Mucosa of descending colon (tissue), 3 donors: ENCODE measurements at regions not wholly inside any gene's neighbourhood (a gene's known extent, or its start where the extent isn't known, plus 50 kb on each side); places are given as distances from the start of the nearest gene placed in this dataset.
A peak's percentile ranks its signal among the peaks of the same experiment; 100 is the strongest.

Experiments used
- ATAC-seq: fragments of 200-7000 bp; cut with Tn5 transposase; one replicate; pipeline ENCODE4 v1.9.1; 2020; ENCODE audit warnings: mild to moderate bottlenecking, moderate library complexity
- DNase-seq, 3 donors: peaks; one replicate each; pipeline ENCODE4 v3.0.0-alpha.2; 2020
- H3K36me3 ChIP-seq: fragments of 200-600 bp; one replicate; pipeline ENCODE4 v1.8.0; 2021; ENCODE audit warnings: low read depth, mild to moderate bottlenecking
- H3K4me1 ChIP-seq: fragments of 200-600 bp; one replicate; pipeline ENCODE4 v1.8.0; 2021; ENCODE audit warnings: low read depth, mild to moderate bottlenecking
- H3K4me3 ChIP-seq: fragments of 200-600 bp; one replicate; pipeline ENCODE4 v1.8.0; 2021; ENCODE audit warnings: mild to moderate bottlenecking
- H3K9me3 ChIP-seq: fragments of 200-600 bp; one replicate; pipeline ENCODE4 v1.8.0; 2021; ENCODE audit warnings: mild to moderate bottlenecking
- CTCF ChIP-seq: fragments of 200-600 bp; IDR thresholded peaks from one replicate; pipeline ENCODE4 v1.8.0; 2022; ENCODE audit warnings: antibody characterized with exemption, mild to moderate bottlenecking
- intact Hi-C, 2 donors: fragments of 100-400 bp; cut with DNase I in 1 of 2; cut with micrococcal nuclease in 1 of 2; formaldehyde crosslinking; loops; one replicate each; pipeline versions ENCODE4 v1.11.0 to v1.11.1; 2022; cut with DNase I, micrococcal nuclease
- donor health status: DM: no; HTN: no; CAD: no; lungs with moderate emphysema.
- donor health status: DM: no; HTN: no; CAD: no.
- donor health status: DM: no; HTN: yes; CAD: no.

GRCh38 chr3:40779039-40779438 lies 254.3 kb downstream of the ZNF621 start:
- intact Hi-C loops: no loop called here
- TF ChIP-seq CTCF: no peak
- H3K4me1 ChIP-seq: no peaks in the 10 kb centered on the region
- H3K9me3 ChIP-seq: no peaks in the 10 kb centered on the region
- no peak for DNase-seq
- no peak for ATAC-seq
- no peak overlapping the region for H3K4me3 ChIP-seq
- no peaks in the 10 kb centered on the region for H3K36me3 ChIP-seq

- DNase-seq (peak in 2 of 3 donors; percentile 35 to 53), ATAC-seq (peak; percentile 44)
- Histone ChIP-seq H3K9me3 (no peaks in the 10 kb centered on the region), H3K4me1 (no peaks in the 10 kb centered on the region), H3K4me3 (no peak overlapping the region), H3K36me3 (no peaks in the 10 kb centered on the region)
- TF ChIP-seq CTCF: no peak
- intact Hi-C loops: no loop called here
Measured at GRCh38 chr3:40780291-40780924, 255.6 kb downstream of the ZNF621 start.

GRCh38 chr3:40780925-40781406 lies 256.2 kb downstream of the ZNF621 start:
- no peak overlapping the region for H3K4me3 ChIP-seq
- H3K9me3 ChIP-seq: no peaks in the 10 kb centered on the region
- intact Hi-C loops: no loop called here
- H3K4me1 ChIP-seq: no peaks in the 10 kb centered on the region
- H3K36me3 ChIP-seq: no peaks in the 10 kb centered on the region
- ATAC-seq (peak; percentile 28), DNase-seq (no peak)
- no peak for TF ChIP-seq CTCF

- peak; percentile 31 for ATAC-seq
- H3K4me1 ChIP-seq: no peaks in the 10 kb centered on the region
- intact Hi-C loops: no loop called here
Measured at GRCh38 chr3:40782111-40782721, 257.5 kb downstream of the ZNF621 start.

GRCh38 chr3:40790746-40791145 lies 266.0 kb downstream of the ZNF621 start:
- Histone ChIP-seq H3K9me3 (no peaks in the 10 kb centered on the region), H3K4me1 (no peaks in the 10 kb centered on the region), H3K4me3 (no peak overlapping the region), H3K36me3 (no peaks in the 10 kb centered on the region)
- TF ChIP-seq CTCF: no peak
- intact Hi-C loops: no loop called here
- no peak for ATAC-seq
- DNase-seq: no peak

More at GRCh38 chr3:40782111-40782721, 257.5 kb downstream of the ZNF621 start:
- Histone ChIP-seq H3K4me3 (no peak overlapping the region), H3K36me3 (no peaks in the 10 kb centered on the region), H3K9me3 (no peaks in the 10 kb centered on the region)
- no peak for DNase-seq
- TF ChIP-seq CTCF: no peak
